SK-N-MC (cell line): ENCODE measurements at regions not wholly inside any gene's neighbourhood (a gene's known extent, or its start where the extent isn't known, plus 50 kb on each side); places are given as distances from the start of the nearest gene placed in this dataset.

Experiments
- DNase-seq: peaks from one replicate; pipeline ENCODE4 v3.0.0-alpha.2; 2011; ENCODE audit warnings: low read depth, low spot score
- H3K27ac ChIP-seq: fragments of 200-600 bp; sonication (generic); 2 replicates; pipeline ENCODE4 v1.5.1; 2016; ENCODE audit warnings: mixed run types
- H3K36me3 ChIP-seq: fragments of 200-600 bp; sonication (generic); 2 replicates; pipeline ENCODE4 v1.6.1; 2017; ENCODE audit warnings: antibody characterized with exemption, low read length, mixed read lengths; ENCODE audit not compliant: insufficient read depth
- H3K4me3 ChIP-seq: fragments of 200-600 bp; sonication (generic); 2 replicates; pipeline ENCODE4 v1.5.1; 2016
- H3K9ac ChIP-seq: fragments of 200-600 bp; sonication (generic); 2 replicates; pipeline ENCODE4 v1.8.0; 2017; ENCODE audit warnings: mixed run types, mixed read lengths; ENCODE audit not compliant: insufficient read length
- H3K9me3 ChIP-seq: fragments of 200-600 bp; sonication (generic); 2 replicates; pipeline ENCODE4 v1.6.1; 2017; ENCODE audit warnings: low read depth, mild to moderate bottlenecking, antibody characterized with exemption, low read length, moderate library complexity, mixed read lengths
- EZH2 ChIP-seq: fragments of 200-600 bp; sonication (generic); IDR thresholded peaks from one replicate; pipeline ENCODE4 v1.6.1; 2017; ENCODE audit warnings: antibody characterized with exemption
- FOXP2 ChIP-seq: optimal IDR thresholded peaks from 2 replicates; pipeline ENCODE3; 2011; ENCODE audit warnings: mild to moderate bottlenecking, moderate library complexity; ENCODE audit not compliant: insufficient read depth; ENCODE audit errors: extremely low read length, control extremely low read depth
- POLR2AphosphoS5 ChIP-seq: IDR thresholded peaks from 2 replicates; pipeline ENCODE4 v1.6.1; 2012; ENCODE audit warnings: mild to moderate bottlenecking, low read depth, low read length, borderline replicate concordance

DNA sequence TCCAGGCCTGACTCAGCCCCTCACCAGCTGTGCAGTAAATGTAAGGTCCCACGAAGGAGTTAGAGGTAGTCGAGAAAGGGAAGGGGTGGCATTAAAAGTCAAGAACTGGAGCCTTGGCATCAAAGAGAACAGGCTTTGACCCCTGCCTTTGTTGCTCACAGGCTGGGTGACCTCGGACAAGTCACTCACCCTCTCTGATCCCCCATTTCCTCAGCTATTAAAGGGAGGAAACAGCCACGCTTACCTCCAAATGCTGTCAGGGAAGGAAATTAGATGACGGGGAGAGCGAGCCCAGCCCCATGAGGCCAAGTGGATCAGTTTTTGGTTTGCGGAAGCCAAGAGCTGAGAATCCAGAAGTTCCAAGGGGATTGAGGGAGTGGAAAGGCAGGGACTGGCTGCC, 104.9 kb upstream of the MYL2 start:
- Histone ChIP-seq H3K27ac (no peak overlapping the region), H3K36me3 (no peaks in the 10 kb centered on the region), H3K4me3 (no peak overlapping the region), H3K9me3 (no peaks in the 10 kb centered on the region), H3K9ac (no peak overlapping the region)
- no peak for TF ChIP-seq EZH2
- no peak for TF ChIP-seq POLR2AphosphoS5
- TF ChIP-seq FOXP2, result no peak
- no peak for DNase-seq

DNA sequence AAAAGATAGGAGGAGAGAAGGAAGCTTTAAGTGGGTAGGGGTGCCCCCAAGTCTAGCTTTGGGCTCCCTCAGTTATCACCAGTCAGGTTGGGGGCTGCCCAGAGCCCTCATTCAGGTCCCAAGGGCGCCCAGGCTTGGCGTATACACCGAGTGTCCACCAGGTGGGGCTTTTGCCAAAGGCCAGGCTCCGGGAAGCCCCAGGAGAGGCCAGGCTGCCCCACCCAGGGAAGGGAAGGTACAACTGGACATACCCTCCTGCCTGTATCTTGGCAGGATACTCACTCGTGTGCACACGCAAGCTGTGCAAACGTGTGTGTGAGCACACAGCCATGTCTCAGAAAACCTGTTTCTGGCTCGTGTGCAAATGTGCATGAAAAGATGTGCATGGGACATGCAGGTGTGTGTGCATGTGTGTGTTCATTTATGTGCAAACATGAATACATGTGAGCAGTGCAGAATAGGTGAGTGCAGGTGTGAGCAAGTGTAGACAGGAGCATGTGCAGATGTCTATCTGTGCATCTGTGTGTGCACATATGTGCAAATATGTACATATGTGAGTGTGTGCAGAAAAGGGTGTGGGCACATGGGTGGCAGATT, 103.9 kb upstream of the MYL2 start:
- no peak overlapping the region for H3K27ac ChIP-seq
- H3K9ac ChIP-seq, result no peak overlapping the region
- no peak for DNase-seq
- no peaks in the 10 kb centered on the region for H3K9me3 ChIP-seq
- TF ChIP-seq POLR2AphosphoS5 (no peak), EZH2 (no peak), FOXP2 (no peak)
- no peaks in the 10 kb centered on the region for H3K36me3 ChIP-seq
- no peak overlapping the region for H3K4me3 ChIP-seq

DNA sequence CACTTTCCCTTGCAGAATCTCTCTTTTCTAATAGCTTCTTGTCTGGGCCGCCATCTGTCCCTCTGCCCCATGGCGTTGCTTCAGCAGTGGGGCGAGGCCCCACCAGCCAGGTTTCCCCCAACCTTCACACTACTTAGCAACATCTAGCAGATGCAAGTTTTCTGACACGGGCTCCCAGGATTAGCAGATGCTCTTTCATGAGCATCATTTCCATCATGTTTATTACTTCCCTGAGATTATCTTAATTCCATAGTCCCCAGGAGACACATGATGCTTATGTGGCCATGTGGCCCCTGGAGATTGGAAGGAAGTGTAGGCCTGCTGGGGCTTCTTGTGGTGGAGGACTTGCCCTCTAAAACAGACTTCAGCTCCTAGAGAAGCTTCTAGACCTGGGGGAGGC, 102.0 kb upstream of the MYL2 start:
- no peaks in the 10 kb centered on the region for H3K9me3 ChIP-seq
- DNase-seq, result no peak
- no peak overlapping the region for H3K9ac ChIP-seq
- no peak for TF ChIP-seq FOXP2
- TF ChIP-seq POLR2AphosphoS5, result no peak
- no peak for TF ChIP-seq EZH2
- no peak overlapping the region for H3K4me3 ChIP-seq
- no peaks in the 10 kb centered on the region for H3K36me3 ChIP-seq
- H3K27ac ChIP-seq, result no peak overlapping the region

DNA sequence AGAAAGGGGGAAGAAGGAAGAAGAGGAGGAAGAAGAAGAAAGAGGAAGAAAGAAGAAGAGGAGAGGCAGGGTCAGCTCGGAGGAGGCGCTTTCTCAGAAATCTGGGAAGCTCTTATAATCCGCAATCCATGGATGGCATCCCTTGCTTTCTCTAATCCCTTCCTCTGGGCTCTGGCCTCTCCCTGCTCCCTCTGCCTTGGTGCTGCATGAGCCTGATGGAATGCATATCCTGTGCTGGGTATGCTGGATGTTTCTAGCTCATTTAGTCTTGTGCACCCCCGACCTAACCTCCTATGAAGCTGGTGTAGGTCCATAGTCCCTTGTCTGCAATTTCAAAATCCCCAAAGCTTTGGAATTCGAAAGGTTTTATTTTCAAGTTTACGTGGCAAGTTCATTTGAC, 94.2 kb upstream of the MYL2 start:
- Histone ChIP-seq H3K4me3 (no peak overlapping the region), H3K9ac (no peak overlapping the region), H3K36me3 (no peaks in the 10 kb centered on the region), H3K27ac (no peak overlapping the region), H3K9me3 (no peaks in the 10 kb centered on the region)
- DNase-seq, result no peak
- TF ChIP-seq EZH2 (no peak), POLR2AphosphoS5 (no peak), FOXP2 (no peak)

DNA sequence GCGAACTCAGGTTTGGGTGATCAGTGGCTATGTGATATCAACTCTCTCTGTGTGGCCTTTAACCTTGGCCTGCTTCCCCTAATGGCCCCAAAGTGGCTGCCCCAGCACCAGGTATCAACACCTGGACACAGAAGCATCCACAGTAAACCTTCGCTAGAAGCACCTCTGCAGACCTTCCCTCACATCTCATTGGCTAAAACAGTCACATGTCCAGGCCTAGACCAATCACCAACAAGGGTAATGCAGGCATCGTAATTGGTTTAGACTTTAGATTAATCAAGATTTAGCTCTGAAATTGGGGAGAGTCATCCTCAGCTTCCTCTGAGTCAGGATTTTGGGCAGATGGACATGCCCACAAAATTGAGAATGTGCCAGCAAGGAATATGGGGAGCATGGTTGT, 92.5 kb upstream of the MYL2 start:
- Histone ChIP-seq H3K9me3 (no peaks in the 10 kb centered on the region), H3K4me3 (no peak overlapping the region), H3K9ac (no peak overlapping the region), H3K27ac (no peak overlapping the region), H3K36me3 (no peaks in the 10 kb centered on the region)
- no peak for TF ChIP-seq FOXP2
- TF ChIP-seq EZH2, result no peak
- no peak for TF ChIP-seq POLR2AphosphoS5
- no peak for DNase-seq

DNA sequence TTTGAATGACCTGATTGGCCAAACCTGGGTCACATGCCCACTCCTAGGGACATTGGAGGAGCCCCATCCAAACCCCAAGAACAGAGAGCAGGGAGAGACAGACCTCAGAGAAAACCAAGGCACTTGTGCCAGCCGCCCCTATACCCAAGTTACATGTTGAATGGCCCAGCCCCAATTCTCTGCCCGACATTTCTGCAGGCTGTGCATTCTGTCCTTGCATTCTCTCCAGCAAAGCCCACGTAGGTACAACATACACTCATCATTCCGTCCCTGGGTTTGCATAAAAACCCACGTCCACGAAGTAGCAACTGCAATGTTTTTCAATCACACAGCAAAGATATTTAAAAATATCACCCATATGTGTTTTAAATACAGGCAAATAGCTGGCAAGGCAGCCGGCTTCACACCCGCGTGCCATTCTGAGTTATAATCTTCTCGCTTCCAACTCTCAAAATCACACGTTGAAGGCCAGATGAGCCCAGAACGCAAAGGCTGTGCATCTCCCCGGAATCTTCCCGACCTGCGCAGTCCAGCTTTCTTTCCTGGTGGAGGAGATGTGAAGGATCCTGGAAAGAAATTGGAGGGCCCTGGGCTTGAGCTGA, 91.7 kb upstream of the MYL2 start:
- DNase-seq, result no peak
- Histone ChIP-seq H3K9ac (no peak overlapping the region), H3K36me3 (no peaks in the 10 kb centered on the region), H3K27ac (no peak overlapping the region), H3K4me3 (no peak overlapping the region), H3K9me3 (no peaks in the 10 kb centered on the region)
- no peak for TF ChIP-seq POLR2AphosphoS5
- no peak for TF ChIP-seq EZH2
- TF ChIP-seq FOXP2, result no peak

DNA sequence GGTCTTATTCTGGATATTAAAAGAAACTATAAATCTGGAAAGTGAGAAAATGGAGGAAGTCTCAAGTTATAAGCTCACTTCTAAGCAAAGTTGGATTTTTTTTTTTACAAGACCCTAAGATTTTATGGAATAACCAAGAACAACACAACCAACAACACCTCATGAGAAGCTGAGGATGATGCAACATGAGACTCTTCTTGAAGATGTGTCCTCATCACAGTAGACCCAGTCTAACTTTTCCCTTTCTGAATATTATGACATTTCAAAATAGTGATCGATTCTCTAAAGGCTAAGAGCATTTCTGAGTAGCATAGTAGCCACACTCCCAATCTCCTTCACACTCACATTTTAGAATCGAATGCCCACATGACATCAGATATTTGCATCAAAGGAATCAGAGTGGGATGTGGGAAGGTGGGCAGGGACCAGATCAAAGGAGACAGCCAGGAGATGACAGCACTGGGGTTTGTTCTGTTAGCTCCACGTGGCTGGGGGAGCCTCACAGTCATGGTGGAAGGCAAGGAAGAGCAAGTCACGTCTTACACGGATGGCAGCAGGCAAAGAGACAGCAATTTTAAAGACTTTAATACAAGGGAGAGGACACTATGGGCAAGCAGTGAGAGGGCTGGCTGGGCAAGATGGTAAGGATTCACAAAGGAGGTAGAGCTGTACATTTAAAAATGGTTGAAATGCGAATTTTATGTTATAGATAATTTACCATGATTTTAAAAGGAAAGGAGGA, 90.7 kb upstream of the MYL2 start:
- Histone ChIP-seq H3K27ac (no peak overlapping the region), H3K4me3 (no peak overlapping the region), H3K9ac (no peak overlapping the region), H3K36me3 (no peaks in the 10 kb centered on the region), H3K9me3 (no peaks in the 10 kb centered on the region)
- no peak for DNase-seq
- no peak for TF ChIP-seq POLR2AphosphoS5
- TF ChIP-seq EZH2, result no peak
- no peak for TF ChIP-seq FOXP2

DNA sequence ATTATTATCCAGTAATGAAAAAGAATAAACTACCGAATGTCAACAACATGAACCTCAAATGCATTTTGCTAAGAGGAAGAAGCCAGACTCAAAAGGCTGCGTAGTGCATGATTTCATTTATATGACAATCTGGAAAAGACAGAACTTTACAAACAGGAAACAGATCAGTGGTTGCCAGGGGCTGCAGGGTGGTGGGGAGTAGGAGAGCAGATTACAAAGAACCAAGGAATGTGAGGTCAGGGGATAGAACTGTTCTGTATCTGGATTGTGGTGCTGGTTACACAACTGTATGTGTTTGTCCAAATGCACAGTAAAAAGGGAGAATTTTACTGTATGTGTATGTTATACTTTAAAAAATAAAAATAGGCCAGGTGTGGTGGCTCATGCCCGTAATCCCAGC, 89.7 kb upstream of the MYL2 start:
- Histone ChIP-seq H3K36me3 (no peaks in the 10 kb centered on the region), H3K9ac (no peak overlapping the region), H3K9me3 (no peaks in the 10 kb centered on the region), H3K4me3 (no peak overlapping the region), H3K27ac (no peak overlapping the region)
- no peak for TF ChIP-seq FOXP2
- no peak for TF ChIP-seq EZH2
- TF ChIP-seq POLR2AphosphoS5, result no peak
- DNase-seq, result no peak
